B cell (primary cell): ENCODE measurements at regions not wholly inside any gene's neighbourhood (a gene's known extent, or its start where the extent isn't known, plus 50 kb on each side); places are given as distances from the start of the nearest gene placed in this dataset.

ENCODE experiments used
- ATAC-seq: fragments of 200-7000 bp; cut with Tn5 transposase; one replicate; pipeline ENCODE4 v1.10.0; 2021; ENCODE audit warnings: low read depth, mild to moderate bottlenecking, moderate number of reproducible peaks, moderate library complexity
- CTCF ChIA-PET: fragments of 350-600 bp; sonication (Branson Sonifier 250); formaldehyde crosslinking; loops from one replicate; lab custom pipeline; 2021; ENCODE audit warnings: antibody characterized with exemption, inconsistent platforms; lab: Charles Lee
- POLR2A ChIA-PET: fragments of 350-600 bp; sonication (Branson Sonifier 250); formaldehyde crosslinking; loops from one replicate; lab custom pipeline; 2021; ENCODE audit warnings: antibody characterized with exemption; lab: Charles Lee
- DNase-seq: peaks from one replicate; pipeline ENCODE4 v3.0.0; 2013
- H2AFZ ChIP-seq: 2 replicates; pipeline ENCODE4 v1.6.1; 2012; ENCODE audit warnings: mild to moderate bottlenecking, low read depth, low read length; ENCODE audit not compliant: insufficient read depth, poor library complexity, severe bottlenecking
- H3K27ac ChIP-seq, 2 donors: 1 replicate in 1 of 2; 2 replicates in 1 of 2; pipeline ENCODE4 v1.5.1; 2012 to 2013; ENCODE audit warnings: low read length in 2 of 2, mild to moderate bottlenecking in 2 of 2, moderate library complexity in 1 of 2
- H3K27me3 ChIP-seq, 4 experiments: fragments of 200-600 bp in 1 of 4; sonication (generic) in 1 of 4; replicated peaks in 1 of 4; 1 replicate in 2 of 4; 2 replicates in 2 of 4; pipeline versions ENCODE4 v1.6.1 to v1.7.0; 2013 to 2016; ENCODE audit warnings: low read length in 3 of 4, mild to moderate bottlenecking in 2 of 4, mixed read lengths in 1 of 4, moderate library complexity in 1 of 4; ENCODE audit not compliant: insufficient read depth in 4 of 4, control insufficient read depth in 3 of 4; ENCODE audit errors: control extremely low read depth in 1 of 4
- H3K36me3 ChIP-seq, 2 experiments: replicated peaks in 1 of 2; 1 replicate in 1 of 2; 2 replicates in 1 of 2; pipeline versions ENCODE4 v1.6.1 to v1.7.1; 2013; ENCODE audit warnings: low read length in 1 of 2; ENCODE audit not compliant: insufficient read depth in 2 of 2, control insufficient read depth in 1 of 2; ENCODE audit errors: control extremely low read depth in 1 of 2, extremely low read depth in 1 of 2
- H3K4me1 ChIP-seq, 2 donors: fragments of 200-600 bp in 1 of 2; sonication (generic) in 1 of 2; 1 replicate in 1 of 2; 2 replicates in 1 of 2; pipeline versions ENCODE4 v1.5.1 to v1.6.1; 2013 to 2017; ENCODE audit warnings: low read length in 2 of 2; ENCODE audit not compliant: control insufficient read depth in 2 of 2, insufficient read depth in 2 of 2
- H3K4me2 ChIP-seq: replicated peaks from 2 replicates; pipeline ENCODE3; 2012; ENCODE audit warnings: mild to moderate bottlenecking, low read depth, low read length; ENCODE audit not compliant: poor library complexity, severe bottlenecking
- H3K4me3 ChIP-seq, 5 experiments: fragments of 200-600 bp in 1 of 5; sonication (generic) in 1 of 5; 1 replicate in 3 of 5; 2 replicates in 2 of 5; pipeline versions ENCODE4 v1.5.1 to v1.7.0; 2011 to 2016; ENCODE audit warnings: low read length in 4 of 5, mild to moderate bottlenecking in 4 of 5, low read depth in 2 of 5, control low read depth in 1 of 5, moderate library complexity in 1 of 5; ENCODE audit not compliant: insufficient read depth in 1 of 5; ENCODE audit errors: control extremely low read depth in 1 of 5, extremely low read depth in 1 of 5
- H3K79me2 ChIP-seq: fragments of 200-600 bp; sonication (generic); one replicate; pipeline ENCODE4 v1.6.0; 2016; ENCODE audit warnings: low read length; ENCODE audit not compliant: control insufficient read depth, insufficient read depth
- H3K9ac ChIP-seq: fragments of 200-600 bp; sonication (generic); 2 replicates; pipeline ENCODE4 v1.6.1; 2017; ENCODE audit warnings: mild to moderate bottlenecking, low read length, moderate library complexity
- H3K9me3 ChIP-seq, 3 donors: one replicate each; pipeline versions ENCODE4 v1.6.1 to v1.7.1; 2013; ENCODE audit warnings: low read length in 2 of 3; ENCODE audit not compliant: control insufficient read depth in 2 of 3, insufficient read depth in 1 of 3; ENCODE audit errors: control extremely low read depth in 1 of 3
- H4K20me1 ChIP-seq: 2 replicates; pipeline ENCODE4 v1.6.0; 2012; ENCODE audit warnings: mild to moderate bottlenecking, low read length; ENCODE audit not compliant: insufficient read depth, control insufficient read depth, poor library complexity, severe bottlenecking
- H3K27ac Mint-ChIP-seq: one replicate; pipeline ENCODE4 v1.8.0; 2021; ENCODE audit warnings: mixed read lengths
- H3K27me3 Mint-ChIP-seq: one replicate; pipeline ENCODE4 v1.8.0; 2021; ENCODE audit warnings: mixed read lengths
- H3K4me1 Mint-ChIP-seq: one replicate; pipeline ENCODE4 v1.8.0; 2021; ENCODE audit warnings: mixed read lengths
- H3K4me3 Mint-ChIP-seq: one replicate; pipeline ENCODE4 v1.8.0; 2021; ENCODE audit warnings: mixed read lengths
- H3K9me3 Mint-ChIP-seq: one replicate; pipeline ENCODE4 v1.8.0; 2022; ENCODE audit warnings: mixed read lengths; ENCODE audit not compliant: insufficient read depth
- EZH2 ChIP-seq: IDR thresholded peaks from 2 replicates; pipeline ENCODE4 v1.6.1; 2012; ENCODE audit warnings: borderline replicate concordance, low read depth, mild to moderate bottlenecking, moderate library complexity, low read length; ENCODE audit not compliant: insufficient read depth, poor library complexity, severe bottlenecking
- WGBS: methylation state at CpG from one replicate; pipeline ENCODE4 v1.1.5; 2013; ENCODE audit warnings: missing lambda C conversion rate; ENCODE audit not compliant: insufficient coverage; 5-methylcytosine and 5-hydroxymethylcytosine counted together
- intact Hi-C: fragments of 100-400 bp; cut with micrococcal nuclease; formaldehyde crosslinking; loops from one replicate; pipeline ENCODE4 v1.10.0; 2022
- TF ChIP-seq, protein P1 (sequence below): fragments of 200-600 bp; IDR thresholded peaks from one replicate; pipeline ENCODE4 v1.8.0; 2022; ENCODE audit warnings: antibody characterized with exemption, mild to moderate bottlenecking

DNA sequence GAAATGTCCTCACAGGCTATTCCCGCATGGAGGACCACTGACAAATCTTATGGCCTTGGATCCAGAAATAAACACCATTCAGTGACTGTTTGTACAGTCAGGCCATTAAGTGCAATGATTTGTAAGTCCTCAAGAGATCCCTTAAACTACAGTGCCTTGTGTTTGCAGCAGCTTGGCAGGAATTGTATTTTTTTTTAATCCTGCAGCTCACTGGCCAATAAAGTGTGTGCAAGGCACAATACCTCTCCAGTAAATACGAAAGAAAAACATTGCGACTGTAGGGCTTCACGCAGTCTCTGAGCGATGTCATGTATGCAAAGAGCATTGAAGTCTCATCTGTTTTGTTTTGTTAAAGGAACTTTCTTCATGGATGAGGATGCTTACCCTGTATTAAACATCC, 74.2 kb upstream of the TUSC1 start:
- no peak for DNase-seq
- Mint-ChIP-seq H3K27me3 (no peaks in the 10 kb centered on the region), H3K27ac (no peak overlapping the region), H3K4me3 (no peak overlapping the region), H3K9me3 (peaks cover 4% of the 10 kb centered on the region), H3K4me1 (no peaks in the 10 kb centered on the region)
- ChIA-PET POLR2A (no interaction called here), CTCF (no interaction called here)
- 100% methylated on average over 4 of the region's 5 CpGs for WGBS
- H3K4me2 ChIP-seq: no peak overlapping the region
- H3K79me2 ChIP-seq: no peaks in the 10 kb centered on the region
- H3K9me3 ChIP-seq: no peaks in the 10 kb centered on the region
- H3K4me3 ChIP-seq: no peak overlapping the region
- no peaks in the 10 kb centered on the region for H3K36me3 ChIP-seq
- intact Hi-C loops: no loop called here
- no peak overlapping the region for H3K27ac ChIP-seq
- no peaks in the 10 kb centered on the region for H3K4me1 ChIP-seq
- ATAC-seq: no peak
- TF ChIP-seq, protein P1, sequence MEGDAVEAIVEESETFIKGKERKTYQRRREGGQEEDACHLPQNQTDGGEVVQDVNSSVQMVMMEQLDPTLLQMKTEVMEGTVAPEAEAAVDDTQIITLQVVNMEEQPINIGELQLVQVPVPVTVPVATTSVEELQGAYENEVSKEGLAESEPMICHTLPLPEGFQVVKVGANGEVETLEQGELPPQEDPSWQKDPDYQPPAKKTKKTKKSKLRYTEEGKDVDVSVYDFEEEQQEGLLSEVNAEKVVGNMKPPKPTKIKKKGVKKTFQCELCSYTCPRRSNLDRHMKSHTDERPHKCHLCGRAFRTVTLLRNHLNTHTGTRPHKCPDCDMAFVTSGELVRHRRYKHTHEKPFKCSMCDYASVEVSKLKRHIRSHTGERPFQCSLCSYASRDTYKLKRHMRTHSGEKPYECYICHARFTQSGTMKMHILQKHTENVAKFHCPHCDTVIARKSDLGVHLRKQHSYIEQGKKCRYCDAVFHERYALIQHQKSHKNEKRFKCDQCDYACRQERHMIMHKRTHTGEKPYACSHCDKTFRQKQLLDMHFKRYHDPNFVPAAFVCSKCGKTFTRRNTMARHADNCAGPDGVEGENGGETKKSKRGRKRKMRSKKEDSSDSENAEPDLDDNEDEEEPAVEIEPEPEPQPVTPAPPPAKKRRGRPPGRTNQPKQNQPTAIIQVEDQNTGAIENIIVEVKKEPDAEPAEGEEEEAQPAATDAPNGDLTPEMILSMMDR: no peak
- no peak for TF ChIP-seq EZH2
- H2AFZ ChIP-seq: no peak overlapping the region
- no peaks in the 10 kb centered on the region for H4K20me1 ChIP-seq
- H3K27me3 ChIP-seq: no peaks in the 10 kb centered on the region
- no peak overlapping the region for H3K9ac ChIP-seq

DNA sequence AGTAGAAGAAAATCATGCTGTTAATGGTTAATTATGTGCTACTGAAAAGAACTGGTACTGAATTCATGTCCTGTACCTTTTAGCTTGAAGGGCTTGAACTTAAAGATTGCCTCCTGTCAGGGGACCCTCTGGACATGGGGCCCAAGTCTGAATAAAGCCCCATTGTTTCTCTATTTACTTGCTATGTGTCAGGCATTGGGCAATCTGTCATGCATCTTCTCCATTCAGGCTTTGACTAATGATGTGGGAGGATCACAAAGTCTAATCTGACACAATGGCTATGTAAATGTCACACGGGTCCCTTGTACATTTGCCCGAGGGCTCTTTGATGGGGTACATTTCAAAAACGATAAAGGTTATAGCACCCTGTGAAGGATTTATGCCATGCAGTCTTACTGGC, 64.0 kb upstream of the TUSC1 start:
- POLR2A ChIA-PET: no interaction called here
- TF ChIP-seq, protein P1: no peak
- TF ChIP-seq EZH2: no peak

More for the DNA sequence above, 64.0 kb upstream of the TUSC1 start:
- no peaks in the 10 kb centered on the region for H3K79me2 ChIP-seq
- H3K4me3 Mint-ChIP-seq: no peak overlapping the region
- CTCF ChIA-PET: no interaction called here
- no peak overlapping the region for H2AFZ ChIP-seq
- ATAC-seq (no peak), DNase-seq (no peak)
- H3K27ac Mint-ChIP-seq: no peak overlapping the region
- intact Hi-C loops: no loop called here
- no peak overlapping the region for H3K4me2 ChIP-seq
- WGBS: 80% methylated on average over 2 of the region's 3 CpGs
- peaks cover 3% of the 10 kb centered on the region for H3K9me3 Mint-ChIP-seq
- H3K36me3 ChIP-seq: no peaks in the 10 kb centered on the region
- no peak overlapping the region for H3K27ac ChIP-seq
- H3K9ac ChIP-seq: no peak overlapping the region
- no peaks in the 10 kb centered on the region for H4K20me1 ChIP-seq
- H3K9me3 ChIP-seq: peaks cover 0 to 4% (median 0%) of the 10 kb centered on the region in 3 donors
- no peaks in the 10 kb centered on the region for H3K4me1 Mint-ChIP-seq
- no peaks in the 10 kb centered on the region for H3K27me3 ChIP-seq
- no peaks in the 10 kb centered on the region for H3K4me1 ChIP-seq
- no peaks in the 10 kb centered on the region for H3K27me3 Mint-ChIP-seq
- H3K4me3 ChIP-seq: no peak overlapping the region
